PFSK-1 (cell line): ENCODE measurements at regions not wholly inside any gene's neighbourhood (a gene's known extent, or its start where the extent isn't known, plus 50 kb on each side); places are given as distances from the start of the nearest gene placed in this dataset.

ENCODE experiments used
- FOXP2 ChIP-seq: optimal IDR thresholded peaks from 2 replicates; pipeline ENCODE3; 2011; ENCODE audit warnings: borderline replicate concordance, control low read depth, inconsistent platforms; ENCODE audit not compliant: insufficient read depth; ENCODE audit errors: extremely low read length, extremely low read depth
- POLR2AphosphoS5 ChIP-seq: IDR thresholded peaks from 2 replicates; pipeline ENCODE4 v1.6.1; 2012; ENCODE audit warnings: low read depth, mild to moderate bottlenecking, control low read depth, low read length, moderate library complexity
- SIN3A ChIP-seq: IDR thresholded peaks from 2 replicates; pipeline ENCODE4 v1.6.1; 2012; ENCODE audit warnings: mild to moderate bottlenecking, low read length, moderate library complexity, borderline replicate concordance; ENCODE audit not compliant: insufficient read depth
- TAF1 ChIP-seq: IDR thresholded peaks from 2 replicates; pipeline ENCODE4 v1.6.1; 2012; ENCODE audit warnings: low read length, control low read depth, borderline replicate concordance; ENCODE audit not compliant: insufficient read depth
- TF ChIP-seq, protein P1 (sequence below), 2 experiments: IDR thresholded peaks; 2 replicates each; pipeline versions ENCODE4 v1.6.1 to v1.8.0; 2011 to 2012; ENCODE audit warnings: low read depth in 2 of 2, low read length in 2 of 2, control low read depth in 1 of 2, inconsistent platforms in 1 of 2, mild to moderate bottlenecking in 1 of 2, moderate library complexity in 1 of 2; ENCODE audit not compliant: insufficient read depth in 1 of 2

DNA sequence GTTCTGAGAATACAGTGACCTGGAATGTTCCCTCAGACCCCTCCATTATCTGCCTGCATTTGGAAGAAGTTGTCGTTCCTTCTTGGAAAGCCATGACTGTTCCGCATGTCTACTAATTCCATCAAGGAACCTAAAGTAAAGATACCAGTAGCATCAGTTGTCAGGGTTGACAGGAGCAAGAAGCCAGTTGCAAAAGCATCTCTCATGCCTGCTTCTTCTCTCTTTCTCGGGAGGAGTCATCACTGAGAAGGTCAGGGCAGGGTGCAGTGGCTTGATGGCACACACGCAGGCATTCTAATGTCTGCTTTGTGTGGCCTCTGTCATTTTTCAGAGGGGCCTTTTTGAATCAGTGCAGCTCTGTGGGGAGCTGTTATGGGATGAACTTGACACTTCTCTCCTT, 276.6 kb upstream of the TPM1 start:
- TF ChIP-seq SIN3A (no peak), POLR2AphosphoS5 (no peak), TAF1 (no peak), FOXP2 (no peak)
- TF ChIP-seq, protein P1, sequence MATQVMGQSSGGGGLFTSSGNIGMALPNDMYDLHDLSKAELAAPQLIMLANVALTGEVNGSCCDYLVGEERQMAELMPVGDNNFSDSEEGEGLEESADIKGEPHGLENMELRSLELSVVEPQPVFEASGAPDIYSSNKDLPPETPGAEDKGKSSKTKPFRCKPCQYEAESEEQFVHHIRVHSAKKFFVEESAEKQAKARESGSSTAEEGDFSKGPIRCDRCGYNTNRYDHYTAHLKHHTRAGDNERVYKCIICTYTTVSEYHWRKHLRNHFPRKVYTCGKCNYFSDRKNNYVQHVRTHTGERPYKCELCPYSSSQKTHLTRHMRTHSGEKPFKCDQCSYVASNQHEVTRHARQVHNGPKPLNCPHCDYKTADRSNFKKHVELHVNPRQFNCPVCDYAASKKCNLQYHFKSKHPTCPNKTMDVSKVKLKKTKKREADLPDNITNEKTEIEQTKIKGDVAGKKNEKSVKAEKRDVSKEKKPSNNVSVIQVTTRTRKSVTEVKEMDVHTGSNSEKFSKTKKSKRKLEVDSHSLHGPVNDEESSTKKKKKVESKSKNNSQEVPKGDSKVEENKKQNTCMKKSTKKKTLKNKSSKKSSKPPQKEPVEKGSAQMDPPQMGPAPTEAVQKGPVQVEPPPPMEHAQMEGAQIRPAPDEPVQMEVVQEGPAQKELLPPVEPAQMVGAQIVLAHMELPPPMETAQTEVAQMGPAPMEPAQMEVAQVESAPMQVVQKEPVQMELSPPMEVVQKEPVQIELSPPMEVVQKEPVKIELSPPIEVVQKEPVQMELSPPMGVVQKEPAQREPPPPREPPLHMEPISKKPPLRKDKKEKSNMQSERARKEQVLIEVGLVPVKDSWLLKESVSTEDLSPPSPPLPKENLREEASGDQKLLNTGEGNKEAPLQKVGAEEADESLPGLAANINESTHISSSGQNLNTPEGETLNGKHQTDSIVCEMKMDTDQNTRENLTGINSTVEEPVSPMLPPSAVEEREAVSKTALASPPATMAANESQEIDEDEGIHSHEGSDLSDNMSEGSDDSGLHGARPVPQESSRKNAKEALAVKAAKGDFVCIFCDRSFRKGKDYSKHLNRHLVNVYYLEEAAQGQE (IDR thresholded peaks at IDR 0.05; ENCODE audit: insufficient read depth in 1 of 2, low read depth in 2 of 2, low read length in 2 of 2): no peak

DNA sequence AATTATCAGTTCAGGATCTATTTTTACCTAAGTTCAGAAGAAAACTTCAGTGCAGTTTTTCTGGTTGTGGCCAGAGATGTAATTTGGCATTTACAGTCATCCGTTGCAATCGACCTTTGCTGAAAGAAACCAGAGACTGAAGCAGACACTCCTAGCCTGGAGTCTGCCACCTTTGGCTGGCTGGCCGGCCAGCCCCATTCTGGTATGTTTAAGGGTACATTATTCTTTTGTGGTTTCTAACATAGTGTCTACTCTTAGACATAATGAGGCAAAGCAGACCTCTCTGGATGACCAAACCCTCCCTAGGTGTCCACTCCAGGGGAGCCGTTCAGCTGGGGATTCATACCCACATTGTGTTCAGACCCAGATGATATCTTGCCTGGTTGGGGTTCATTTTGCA, 275.9 kb upstream of the TPM1 start:
- TF ChIP-seq, protein P1 (IDR thresholded peaks at IDR 0.05; ENCODE audit: insufficient read depth in 1 of 2, low read depth in 2 of 2, low read length in 2 of 2): no peak
- TF ChIP-seq SIN3A: no peak
- no peak for TF ChIP-seq POLR2AphosphoS5
- no peak for TF ChIP-seq FOXP2
- no peak for TF ChIP-seq TAF1

DNA sequence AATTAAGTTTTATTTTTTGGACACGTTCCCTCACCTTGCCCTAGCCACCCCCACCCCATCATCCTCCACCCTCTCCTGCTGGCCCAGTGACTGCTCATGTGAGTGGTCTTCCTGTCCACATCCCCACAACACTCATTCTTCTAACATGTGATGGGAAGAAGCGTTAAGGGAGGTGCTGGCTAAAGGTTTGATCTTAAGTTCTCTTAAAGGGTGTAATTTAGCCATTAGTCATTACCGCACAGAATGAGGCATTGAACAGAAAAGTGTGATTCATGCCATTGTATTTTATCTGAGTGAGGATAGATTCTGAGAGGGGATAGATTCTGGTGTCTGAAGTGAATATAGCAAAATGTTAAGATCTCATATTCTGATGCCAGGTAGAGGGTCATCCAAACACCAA, 272.9 kb upstream of the TPM1 start:
- TF ChIP-seq, protein P1 (IDR thresholded peaks at IDR 0.05; ENCODE audit: insufficient read depth in 1 of 2, low read depth in 2 of 2, low read length in 2 of 2): no peak
- TF ChIP-seq POLR2AphosphoS5: no peak
- TF ChIP-seq SIN3A: no peak
- TF ChIP-seq TAF1: no peak
- no peak for TF ChIP-seq FOXP2

DNA sequence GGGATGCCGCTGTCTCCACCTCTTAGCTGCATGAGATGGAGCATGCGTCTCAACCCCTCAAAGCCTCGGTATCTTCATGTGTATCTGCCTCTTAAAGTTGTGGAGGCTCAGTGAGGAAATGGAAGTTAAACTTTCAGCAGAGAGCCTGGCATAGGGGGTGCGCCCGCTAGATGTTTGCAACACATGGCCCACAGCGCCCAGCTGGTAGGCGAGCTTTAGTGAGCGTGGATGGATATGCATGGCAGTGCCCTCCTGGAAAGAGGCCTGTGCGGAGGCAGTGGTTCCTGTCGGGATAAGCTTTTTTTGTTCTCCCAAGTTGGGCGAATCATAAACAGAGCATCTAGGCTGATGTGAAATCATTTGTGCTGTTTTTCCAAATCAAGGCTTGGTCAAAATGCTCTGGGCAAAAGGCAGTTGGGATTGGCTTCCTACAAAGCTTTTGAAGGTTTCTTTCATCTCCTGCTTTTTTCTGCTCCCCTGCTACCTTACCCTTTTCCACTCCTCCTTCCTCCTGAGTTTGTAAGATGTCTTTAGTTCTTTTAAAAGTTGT, 272.4 kb upstream of the TPM1 start:
- TF ChIP-seq TAF1: no peak
- TF ChIP-seq POLR2AphosphoS5: no peak
- TF ChIP-seq SIN3A: no peak

DNA sequence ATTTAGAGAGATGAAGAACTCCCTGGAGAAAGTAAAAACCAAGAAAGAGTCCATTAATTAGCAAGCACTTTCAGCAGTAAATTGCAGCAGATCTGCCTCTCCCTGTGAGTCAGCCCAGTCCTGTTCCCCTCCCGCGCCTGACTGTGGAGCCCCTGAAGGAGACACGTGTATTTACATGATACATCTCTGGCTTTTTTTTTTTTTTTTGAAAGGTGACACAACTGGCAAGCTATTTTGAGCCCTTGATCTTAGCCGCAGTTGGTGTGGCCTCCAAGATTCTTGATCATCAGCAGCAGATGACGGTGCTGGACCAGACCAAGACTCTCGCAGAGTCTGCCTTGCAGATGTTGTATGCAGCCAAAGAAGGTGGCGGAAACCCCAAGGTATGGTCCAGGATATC, 271.8 kb upstream of the TPM1 start:
- no peak for TF ChIP-seq POLR2AphosphoS5
- no peak for TF ChIP-seq SIN3A

DNA sequence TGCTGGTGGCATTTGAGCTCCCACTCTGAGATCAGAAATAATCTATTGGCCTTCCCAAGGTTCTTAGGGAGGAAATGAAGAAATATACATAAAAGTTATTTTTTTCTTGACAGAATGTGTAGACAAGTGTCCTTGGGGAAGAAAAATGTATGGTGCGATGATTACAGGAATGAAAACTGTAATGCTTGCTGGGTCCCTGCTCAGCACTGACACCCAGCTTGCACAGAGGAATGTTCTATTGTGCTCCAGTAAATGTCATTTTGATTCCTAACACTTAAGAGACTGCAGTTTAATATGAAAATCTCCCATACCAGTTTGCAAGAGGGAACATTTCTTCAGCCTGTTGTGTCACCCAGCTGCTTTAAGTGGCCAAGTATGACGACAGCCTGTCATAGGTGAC, 271.3 kb upstream of the TPM1 start:
- TF ChIP-seq TAF1 (no peak), FOXP2 (no peak), SIN3A (no peak), POLR2AphosphoS5 (no peak)
- TF ChIP-seq, protein P1 (IDR thresholded peaks at IDR 0.05; ENCODE audit: insufficient read depth in 1 of 2, low read depth in 2 of 2, low read length in 2 of 2): no peak
